Activated CD4-positive, alpha-beta T cell treated with anti-CD3 and anti-CD28 coated beads, Interleukin-2, amount 50 U/mL, for 24 hours (primary cell): ENCODE measurements at regions not wholly inside any gene's neighbourhood (a gene's known extent, or its start where the extent isn't known, plus 50 kb on each side); places are given as distances from the start of the nearest gene placed in this dataset.

ENCODE experiments used
- DNase-seq, 2 donors: peaks; one replicate each; pipeline ENCODE4 v3.0.0-alpha.2; 2020; ENCODE audit warnings: low read depth in 1 of 2, low spot score in 1 of 2

DNA sequence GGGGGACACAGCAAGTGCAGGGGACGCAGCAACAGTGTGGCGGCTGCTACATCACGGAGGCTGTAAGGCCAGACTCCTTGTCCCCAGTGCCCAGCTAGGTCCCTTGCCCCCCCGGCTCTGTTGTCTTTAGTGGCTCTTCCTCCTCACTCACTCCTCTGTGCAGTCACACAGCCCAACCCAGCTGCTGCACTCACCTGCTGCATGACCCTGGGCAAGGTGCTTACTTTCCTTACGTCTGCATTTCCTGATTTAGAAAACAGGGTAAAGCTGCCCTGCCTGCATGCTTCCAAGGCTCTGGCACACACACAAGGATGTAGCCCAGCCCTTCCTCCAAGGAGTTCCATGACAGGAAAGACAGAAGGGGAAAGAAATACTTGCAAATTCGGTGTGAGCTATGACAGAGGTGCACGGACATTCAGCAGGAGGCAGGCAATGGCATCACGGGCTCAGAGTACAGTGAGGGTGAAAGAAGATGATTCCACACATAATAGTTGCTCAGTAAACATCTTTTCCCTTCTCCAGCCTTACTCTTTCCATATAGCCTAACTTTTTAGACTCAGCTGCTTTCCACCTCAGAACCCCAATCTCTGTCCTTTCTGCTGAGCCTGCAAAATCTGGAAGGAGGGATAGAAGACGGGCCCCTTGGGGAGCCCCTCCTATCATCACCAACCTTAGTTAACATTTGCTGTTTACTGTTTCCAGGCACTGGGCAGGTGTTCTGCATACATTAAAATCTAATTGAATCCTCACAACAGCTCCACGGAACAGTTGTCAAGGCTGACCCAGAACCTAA, 150.9 kb downstream of the MRM1 start:
- DNase-seq: no peak

DNA sequence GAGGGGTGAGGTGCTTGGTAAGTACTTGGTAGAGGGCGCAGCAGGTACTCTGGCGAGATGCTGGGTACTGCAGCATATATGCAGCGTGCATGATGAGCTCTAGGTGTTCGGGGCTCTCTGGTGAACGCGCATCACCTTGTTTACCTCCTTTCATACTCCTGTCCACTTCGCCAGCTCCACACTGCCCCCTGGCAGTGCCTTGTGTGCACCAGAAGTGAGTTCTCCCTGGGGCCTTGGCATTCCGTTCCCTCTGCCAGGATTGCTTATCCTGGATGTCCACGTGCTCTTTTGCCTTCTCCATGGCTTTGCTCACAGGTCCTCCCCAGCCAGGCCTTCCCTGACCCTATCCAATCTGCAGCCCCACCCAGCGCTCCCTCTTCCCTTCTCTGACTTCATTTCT, 154.2 kb downstream of the MRM1 start:
- peak in 1 of 2 donors; percentile 4 for DNase-seq

DNA sequence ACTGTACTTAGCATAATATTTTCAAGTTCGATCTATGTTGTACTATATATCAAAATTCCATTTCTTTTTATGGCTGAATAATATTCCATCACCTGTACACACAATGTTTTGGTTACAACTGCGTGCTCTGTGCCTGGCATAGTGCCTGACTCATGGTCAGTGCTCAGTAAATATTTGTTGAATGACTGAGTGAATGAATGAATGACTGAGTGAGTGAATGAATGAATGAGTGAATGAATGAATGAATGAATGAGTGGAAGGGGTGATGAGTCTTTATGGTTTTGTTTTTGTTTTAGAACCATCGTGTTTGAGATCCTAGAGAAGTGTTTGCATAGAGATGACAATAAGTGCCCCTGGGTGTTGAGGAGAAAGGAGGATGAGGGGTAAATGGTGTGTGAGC, 155.3 kb downstream of the MRM1 start:
- no peak for DNase-seq

DNA sequence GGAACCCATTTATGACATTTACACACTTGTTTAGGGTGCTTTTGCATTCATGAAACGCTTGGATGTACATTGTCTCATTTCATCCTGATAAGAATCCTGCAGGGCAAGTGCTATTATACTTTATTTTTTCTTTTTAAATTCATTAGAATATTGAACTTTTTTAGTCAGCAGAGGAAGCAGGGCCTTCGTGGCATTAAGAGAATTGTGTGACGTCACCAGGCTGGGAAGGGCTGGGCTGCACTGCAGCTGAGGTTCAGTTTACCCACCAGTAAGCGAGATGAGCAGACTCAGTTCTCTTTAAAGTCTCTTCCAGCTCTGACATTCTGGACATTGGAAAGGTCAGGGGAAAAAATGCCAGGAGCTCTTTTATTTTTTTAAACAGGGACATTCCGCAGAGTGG, 159.0 kb downstream of the MRM1 start:
- DNase-seq: no peak

DNA sequence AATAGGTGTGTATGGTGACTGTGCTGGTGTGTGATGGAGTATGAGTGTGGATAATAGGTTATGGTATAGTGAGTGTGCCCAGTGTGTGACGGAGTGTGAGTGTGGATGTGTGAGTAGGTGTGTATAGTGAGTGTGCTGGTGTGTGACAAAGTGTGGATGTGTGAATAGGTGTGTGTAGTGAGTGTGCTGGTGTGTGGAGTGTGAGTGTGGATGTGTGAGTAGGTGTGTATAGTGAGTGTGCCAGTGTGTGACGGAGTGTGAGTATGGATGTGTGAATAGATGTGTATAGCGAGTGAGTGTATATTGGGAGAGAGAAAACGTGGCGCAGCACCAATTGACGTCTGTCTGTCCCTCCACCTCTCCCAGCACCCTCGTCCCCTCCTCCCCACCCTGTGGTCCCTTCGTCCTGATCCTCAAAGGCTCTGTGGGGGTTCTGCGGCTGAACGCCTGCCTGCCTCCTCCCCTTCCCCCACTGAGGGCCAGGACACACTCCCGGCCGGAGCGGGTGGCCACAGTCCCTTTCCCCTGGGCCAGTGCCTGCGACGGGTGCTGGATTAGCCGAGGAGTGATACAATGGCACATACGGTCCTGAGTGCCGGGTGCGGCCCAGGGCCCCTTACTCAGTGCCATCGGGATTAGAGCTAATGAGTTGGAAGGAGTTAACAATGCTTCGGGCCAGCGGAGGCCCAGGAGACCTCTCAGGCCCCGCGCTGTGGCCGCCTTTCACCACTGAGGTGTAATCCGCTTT, 160.0 kb downstream of the MRM1 start:
- DNase-seq: no peak

DNA sequence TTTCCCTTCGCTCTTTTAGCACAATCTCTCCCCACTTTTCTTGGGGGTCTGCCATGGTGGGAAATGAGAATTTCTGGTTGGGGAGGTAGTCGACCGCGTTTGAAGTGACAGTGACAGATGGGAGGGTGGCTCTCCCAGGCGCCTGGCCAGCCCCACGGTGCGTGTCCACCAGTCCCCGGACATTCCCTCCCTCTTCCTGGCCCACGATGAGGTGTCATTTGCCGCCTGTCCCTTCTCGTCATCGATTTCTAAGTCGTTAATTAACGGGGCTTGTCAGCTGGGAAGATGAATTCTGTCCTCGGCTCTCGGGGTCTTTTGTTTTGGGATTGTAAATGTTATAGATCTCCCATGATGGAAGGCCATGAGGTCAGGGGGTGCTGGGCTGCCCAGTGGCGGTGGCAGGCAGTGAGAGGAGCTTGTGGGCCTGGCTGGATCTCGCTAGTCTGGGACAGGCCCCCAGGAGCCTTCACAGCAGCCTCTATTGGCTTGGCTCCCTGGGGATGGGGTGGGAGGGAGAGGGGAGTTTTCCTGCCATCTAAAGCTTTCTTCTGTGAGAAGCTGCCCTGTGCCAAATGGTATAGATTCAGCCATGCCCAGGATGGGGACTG, 164.2 kb downstream of the MRM1 start:
- no peak for DNase-seq

DNA sequence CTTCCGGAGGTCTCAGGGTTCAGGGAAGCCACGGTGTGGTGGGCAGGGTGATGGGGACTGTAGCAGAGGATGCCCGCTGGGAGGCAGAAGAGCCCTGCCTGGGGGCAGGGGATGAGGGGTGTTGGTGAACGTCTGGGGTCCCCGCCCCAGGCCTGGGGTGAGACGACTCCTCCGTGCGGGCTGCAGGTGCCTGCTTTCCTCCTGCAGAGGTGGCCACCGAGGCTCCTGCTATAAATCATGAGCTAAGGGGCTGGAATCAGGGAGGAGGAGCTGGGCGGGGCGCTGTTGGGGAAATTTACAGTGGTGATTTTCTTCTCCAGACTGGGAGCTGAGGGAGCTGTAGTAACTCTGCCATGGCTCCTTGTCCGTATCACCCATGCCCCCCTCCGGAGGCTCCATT, 167.0 kb downstream of the MRM1 start:
- no peak for DNase-seq

DNA sequence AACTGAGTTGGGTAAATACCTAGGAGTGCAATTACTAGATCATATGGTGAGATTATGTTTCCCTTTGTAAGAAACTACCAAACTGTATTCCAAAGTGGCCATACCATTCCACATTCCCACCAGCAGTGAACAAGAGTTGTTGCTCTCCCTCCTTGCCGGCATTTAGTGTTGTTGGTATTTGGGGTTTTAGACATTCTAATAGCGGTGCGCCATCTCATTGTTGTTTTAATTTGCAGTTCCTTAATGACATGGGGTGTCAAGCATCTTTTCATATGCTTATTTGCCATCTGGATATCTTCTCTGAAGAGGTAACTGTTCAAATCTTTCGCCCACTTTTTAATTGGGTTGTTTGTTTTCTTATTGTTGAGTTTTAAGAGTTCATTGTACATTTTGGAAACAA, 164.2 kb upstream of the LHX1 start:
- DNase-seq: no peak

DNA sequence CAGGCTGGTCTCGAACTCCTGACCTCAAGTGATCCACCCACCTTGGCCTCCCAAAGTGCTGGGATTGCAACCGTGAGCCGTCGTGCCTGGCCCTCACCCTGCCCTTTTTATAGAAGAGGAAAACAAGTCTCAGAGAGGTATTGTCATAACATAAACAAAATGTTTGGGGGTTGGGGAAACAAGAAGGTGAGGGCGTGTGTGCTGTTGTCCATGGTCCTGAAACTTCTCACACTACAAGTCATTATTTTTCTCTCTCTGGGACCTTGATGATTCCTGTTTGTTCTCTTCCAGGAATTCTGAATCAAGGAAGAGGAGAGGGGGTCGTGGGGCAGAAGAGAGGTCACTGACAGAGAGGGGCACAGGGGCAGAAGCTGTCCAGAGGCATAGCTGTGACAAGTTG, 160.2 kb upstream of the LHX1 start:
- DNase-seq: no peak

DNA sequence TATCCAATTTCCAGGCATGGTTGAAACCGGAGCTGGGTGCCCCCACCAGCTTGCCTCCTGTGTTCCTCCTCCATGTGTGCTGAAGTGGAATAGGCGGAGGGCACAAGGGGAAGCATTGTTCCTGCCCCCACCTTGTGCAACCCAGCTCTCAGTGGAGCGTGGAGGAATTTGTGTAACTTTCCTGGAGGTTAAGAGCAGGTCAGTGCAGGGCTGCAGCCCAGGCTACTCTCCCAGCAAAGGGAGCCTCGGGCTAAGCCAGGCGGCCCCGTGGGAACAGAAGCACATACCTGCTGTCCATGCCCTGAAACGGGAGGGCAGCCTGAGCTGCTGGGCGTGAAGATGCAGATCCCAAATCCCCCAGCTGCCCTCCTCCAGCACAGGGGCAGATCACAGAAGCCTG, 158.8 kb upstream of the LHX1 start:
- no peak for DNase-seq

DNA sequence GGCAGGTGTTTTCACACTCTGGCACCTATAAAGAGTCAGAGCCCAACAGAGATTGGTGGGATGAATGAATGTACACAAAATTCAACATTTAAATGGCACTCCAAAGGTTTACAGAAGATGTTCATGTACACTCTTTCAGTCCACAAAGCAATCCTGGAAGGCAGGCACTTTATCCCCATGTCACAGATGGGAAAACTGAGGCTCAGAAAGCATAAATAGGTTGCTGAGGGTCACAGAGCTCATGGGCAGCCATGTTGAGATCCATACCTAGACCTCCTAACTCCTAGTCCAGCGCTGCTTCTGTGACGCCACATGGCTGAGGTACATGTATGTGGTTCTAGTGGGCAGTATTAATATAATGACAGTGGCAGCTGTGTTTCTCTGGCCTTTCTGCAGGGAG, 157.7 kb upstream of the LHX1 start:
- DNase-seq: no peak

DNA sequence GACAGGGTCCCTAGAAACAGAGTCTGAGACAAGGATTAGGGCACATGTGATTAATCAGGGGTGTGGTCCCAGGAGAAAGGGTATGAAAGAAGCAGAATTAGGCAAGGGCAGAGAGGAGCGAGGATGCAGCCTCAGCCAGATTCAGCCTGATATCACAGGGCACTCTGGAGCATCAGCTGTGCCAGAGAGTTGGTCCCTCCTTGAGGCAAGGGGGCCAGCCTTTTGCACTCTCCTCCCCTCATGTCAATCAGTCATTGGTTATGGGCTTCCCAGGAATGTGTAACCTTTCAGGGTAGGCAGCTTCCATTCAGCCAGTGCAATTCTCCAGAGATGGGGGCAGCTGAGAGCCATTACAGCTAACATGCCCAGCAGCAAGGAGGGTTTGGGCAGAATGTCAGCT, 152.6 kb upstream of the LHX1 start:
- no peak for DNase-seq

DNA sequence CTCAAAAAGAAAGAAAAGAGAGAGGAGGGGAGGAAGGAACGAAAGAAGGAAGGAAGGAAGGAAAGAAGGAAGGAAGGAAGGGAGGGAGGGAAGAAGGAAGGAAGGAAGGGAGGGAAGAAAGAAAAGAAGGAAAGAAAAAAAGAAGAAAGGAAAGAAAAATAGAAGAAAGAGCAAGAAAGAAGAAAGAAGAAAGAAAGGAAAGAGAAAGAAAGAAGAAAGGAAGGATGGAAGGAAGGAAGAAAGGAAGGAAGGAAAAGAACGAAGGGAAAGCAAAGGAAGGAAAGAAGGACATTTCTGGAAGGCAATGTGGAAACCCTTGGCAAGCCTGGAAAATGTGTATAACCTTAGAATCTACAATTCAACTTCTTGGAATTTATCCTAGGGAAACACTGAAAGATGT, 150.4 kb upstream of the LHX1 start:
- no peak for DNase-seq

DNA sequence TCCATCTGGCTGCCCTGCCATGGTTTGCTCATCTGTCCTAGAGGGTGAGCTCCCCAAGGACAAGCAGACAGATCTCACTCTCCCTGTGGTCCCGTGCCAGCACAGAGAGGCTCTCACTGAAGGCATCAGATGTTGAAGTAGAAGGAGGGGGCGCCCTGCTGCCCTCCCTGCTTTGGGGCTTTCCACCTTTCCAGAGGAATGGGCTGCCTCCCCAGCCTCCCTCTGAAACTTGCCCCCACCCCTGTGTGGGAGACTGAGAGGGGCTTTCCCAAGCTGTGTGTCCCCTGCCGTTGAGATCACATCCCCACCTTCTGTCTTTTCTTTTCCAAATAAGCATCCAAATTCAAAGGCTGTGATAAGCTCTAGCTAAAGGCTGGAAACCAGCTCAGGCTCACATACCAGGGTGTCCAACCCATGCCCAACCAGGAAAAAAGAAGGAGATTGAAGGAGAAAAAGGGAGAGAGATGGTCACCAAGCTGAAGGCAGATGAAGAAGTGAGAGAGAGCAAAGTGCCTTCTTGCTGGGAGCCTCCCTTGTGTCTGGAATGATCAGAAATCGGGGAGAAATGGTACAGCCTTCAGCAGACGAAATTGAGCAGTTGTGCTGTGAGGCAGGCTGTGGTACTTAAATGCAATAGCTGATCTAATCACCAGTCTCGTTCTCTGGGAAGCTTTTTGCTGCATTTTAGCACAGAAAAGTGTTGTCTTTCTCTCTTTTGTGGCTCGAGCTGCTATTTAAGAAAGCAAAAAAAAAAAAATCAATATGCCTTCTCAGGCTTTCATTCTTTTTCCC, 145.9 kb upstream of the LHX1 start:
- DNase-seq: no peak

DNA sequence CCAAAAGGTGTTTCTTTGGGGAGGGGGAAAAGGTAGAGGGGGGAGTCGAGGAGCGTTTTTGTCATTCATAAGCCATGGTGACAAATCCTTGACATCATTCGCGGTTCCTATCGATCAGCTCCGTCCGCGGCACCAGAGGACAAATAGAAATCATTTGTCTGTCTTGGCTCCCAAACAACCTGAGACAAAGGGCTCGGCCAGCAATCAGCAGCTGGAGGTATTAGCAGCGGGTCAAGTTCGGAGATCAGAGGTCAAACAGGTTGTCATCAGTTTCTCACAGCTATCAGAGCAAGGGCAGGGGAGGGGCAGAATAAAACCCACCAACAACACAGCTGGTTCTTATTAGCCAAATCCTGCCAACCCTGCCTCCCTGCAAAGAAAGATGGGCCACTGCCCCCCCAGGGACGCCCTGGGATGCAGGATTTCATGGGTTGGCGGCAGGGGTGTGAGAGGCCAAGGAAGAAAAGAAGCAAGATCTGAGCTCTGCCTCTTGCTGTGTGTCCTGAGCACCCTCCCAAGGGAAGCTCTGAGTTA, 145.3 kb upstream of the LHX1 start:
- no peak for DNase-seq

DNA sequence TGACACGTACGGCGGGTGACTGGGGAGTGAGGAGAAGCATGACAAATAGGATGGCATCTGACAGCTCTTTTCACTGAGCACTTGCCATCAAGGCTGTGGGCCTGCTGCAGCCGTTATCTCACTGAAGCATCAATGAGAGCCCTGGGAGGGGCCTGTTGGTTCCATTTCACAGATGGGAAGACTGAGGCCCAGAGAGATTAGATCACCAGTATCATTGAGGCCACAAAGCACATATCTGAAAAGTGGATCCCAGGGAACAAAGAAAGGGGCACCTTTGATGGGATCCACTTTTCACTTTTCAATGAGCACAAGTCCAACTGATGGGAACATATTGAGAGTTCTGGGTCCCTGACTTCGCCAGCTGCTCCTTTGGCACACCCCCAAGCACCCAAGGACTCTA, 144.4 kb upstream of the LHX1 start:
- DNase-seq: no peak

DNA sequence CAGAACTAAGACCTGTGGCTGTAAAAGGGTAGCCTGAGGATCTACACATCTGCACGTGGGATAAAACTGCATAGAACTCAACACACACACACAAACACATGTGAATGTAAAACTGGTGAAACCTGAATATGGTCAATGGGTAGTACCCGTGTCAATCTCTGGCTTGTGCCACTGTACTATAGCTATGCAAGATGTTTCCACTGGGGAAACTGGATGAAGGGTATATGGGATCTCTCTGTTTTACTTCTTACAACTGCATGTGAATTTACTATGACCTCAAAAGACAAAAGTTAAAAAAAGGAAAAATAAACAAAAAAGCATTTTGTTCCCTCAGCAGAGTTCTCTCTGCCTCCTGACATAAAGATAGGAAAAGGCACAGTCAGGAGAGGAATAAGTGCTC, 143.3 kb upstream of the LHX1 start:
- no peak for DNase-seq

DNA sequence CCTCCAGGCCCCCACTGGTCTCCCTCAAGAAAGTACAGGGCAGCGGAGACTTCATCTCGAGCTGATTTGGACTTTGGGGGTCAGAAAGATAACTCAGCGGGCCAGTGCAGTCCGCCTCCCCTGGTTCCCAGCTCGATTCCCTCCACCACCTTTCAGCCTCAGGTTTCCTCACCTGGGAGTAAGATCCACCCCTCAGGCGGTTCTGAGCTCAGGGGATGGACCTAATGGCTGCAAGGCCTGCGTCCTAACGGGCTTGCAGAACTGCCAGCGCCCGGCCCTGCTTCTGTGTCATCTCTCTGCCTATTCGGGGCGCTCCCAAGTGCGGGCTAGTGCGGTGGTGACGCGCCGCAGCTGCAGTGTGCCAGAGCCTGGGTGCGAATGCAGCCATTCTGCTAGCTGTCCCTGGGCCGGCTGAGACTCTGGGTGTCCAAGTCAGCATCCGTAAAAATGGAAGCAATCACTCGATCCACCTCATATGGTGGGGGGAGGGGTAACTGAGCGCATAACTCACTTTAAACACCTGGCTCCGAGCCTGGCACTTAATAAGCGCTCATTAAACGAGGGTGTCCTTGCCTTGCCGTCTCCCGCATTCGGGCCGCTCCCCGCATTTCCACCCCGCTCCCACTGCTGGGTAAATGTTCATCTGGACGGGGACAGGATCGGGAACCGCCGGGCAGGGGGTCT, 129.6 kb upstream of the LHX1 start:
- no peak for DNase-seq

DNA sequence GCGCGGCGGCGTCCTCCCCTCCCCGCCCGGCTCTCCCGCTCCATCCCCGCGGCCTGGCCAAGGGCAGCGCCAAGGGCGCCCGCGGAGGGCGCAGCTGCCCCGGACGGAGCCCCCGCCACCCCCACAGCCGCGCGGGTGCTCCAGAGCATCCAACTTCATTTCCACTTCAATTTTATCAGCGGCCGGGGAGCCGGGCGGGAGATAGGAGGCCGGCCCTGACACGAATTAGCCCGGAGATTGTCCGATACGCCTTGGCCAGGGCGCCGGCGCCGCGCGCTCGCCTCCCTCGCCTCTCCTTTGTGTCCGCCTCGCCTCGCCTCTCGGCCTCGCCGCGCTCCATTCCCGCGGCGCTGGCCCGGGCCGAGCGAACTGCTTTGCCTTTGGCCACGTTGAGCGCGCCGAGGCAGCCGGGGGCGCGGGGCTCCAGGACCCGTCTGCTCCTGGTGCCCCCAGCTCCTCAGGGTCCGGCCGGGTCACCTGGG, 129.1 kb upstream of the LHX1 start:
- DNase-seq: no peak

DNA sequence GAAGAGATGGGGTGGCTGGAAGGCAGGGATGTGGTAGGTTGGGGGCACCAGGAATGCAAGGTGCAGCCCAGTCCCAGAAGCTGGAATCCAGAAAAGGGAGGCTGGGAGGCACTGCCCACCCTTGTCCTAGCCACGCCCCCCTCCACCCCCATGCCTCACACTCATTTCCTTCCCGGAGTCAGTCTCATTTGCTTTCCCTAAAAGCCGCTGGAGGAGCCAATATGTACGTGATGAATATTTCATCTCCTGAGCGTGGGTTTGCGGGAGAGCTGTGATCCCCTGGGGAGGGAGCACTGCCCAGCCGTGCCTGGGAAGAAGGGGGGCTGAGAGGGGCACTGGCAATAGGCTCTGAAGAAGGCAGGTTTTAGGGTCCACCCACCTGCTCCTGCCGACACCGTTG, 124.5 kb upstream of the LHX1 start:
- no peak for DNase-seq

DNA sequence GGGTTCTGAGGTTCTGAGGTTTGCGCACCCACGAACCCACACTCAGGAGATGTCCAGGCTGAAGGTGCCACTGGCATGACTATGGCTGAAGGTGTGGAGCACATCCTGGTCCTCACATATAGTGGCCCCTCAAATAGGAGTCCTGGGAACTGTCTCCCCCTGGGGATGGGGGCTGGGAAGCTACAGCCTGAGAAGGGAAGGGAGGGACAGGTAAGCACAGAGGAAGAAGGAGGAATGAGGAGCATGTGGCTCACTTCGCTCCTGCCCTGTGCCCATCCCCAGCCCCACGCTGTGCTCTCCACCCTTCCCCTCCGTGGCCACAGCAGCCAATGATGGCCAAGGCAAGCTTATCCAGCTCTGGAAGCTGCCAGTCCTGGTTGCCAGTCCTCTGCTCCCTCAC, 123.9 kb upstream of the LHX1 start:
- no peak for DNase-seq
